ENCODE measurements at regions not wholly inside any gene's neighbourhood (a gene's known extent, or its start where the extent isn't known, plus 50 kb on each side); places are given as distances from the start of the nearest gene placed in this dataset.

- no peak for DNase-seq (ENCODE audit: low spot score)
Measured at GRCh38 chr20:10935658-10936402, 262.0 kb upstream of the JAG1 start.

GRCh38 chr20:10936786-10937185, 263.0 kb upstream of the JAG1 start:
- intact Hi-C loops (cut with DNase I), result no loop called here
- DNase-seq (ENCODE audit: low spot score), result no peak

More at GRCh38 chr20:10935658-10936402, 262.0 kb upstream of the JAG1 start:
- intact Hi-C loops (cut with DNase I), result no loop called here

DNA sequence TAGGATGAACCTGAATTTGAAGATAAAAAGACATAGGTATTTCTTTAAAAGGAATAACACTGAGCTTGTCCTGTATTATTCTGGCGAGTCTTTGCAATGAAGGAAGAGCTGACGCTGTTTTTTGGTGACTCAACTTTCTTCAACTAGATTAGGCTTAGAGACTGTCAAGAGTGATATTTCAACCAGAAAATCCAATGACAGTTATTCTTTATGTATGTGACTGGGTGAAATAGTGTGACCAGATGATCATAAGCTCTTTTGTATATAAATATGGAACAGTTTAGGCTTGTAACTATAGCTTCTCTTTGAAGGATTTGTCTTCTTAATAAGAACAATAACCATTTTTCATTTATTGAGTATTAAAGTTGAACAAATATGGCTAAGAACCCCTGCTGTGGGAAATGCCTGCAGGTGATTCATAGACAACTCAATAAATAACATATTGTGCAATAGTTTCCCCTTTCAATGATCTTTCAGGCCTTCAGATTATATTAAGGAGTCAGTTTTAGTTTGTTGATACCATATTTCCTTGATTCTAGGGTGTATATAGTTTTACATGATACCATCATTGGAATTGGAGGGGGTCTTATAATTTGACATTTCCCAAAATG, 265.6 kb upstream of the JAG1 start:
- no peak for DNase-seq (ENCODE audit: low spot score)
- intact Hi-C loops (cut with DNase I), result no loop called here

GRCh38 chr20:10940941-10941340, 267.1 kb upstream of the JAG1 start:
- intact Hi-C loops (cut with DNase I), result no loop called here

GRCh38 chr20:10943686-10944265, 270.0 kb upstream of the JAG1 start:
- intact Hi-C loops (cut with DNase I), result no loop called here
- DNase-seq (ENCODE audit: low spot score), result no peak

More at GRCh38 chr20:10940941-10941340, 267.1 kb upstream of the JAG1 start:
- DNase-seq (ENCODE audit: low spot score), result no peak

GRCh38 chr20:10946124-10946880, 272.5 kb upstream of the JAG1 start:
- no peak for DNase-seq (ENCODE audit: low spot score)
- intact Hi-C loops (cut with DNase I), result no loop called here

- no peak for DNase-seq (ENCODE audit: low spot score)
- intact Hi-C loops (cut with DNase I), result no loop called here
Measured at GRCh38 chr20:10947726-10948125, 273.9 kb upstream of the JAG1 start.

GRCh38 chr20:10949930-10950783, 276.4 kb upstream of the JAG1 start:
- DNase-seq (ENCODE audit: low spot score), result no peak
- intact Hi-C loops (cut with DNase I), result no loop called here

- DNase-seq (ENCODE audit: low spot score), result no peak
Measured at GRCh38 chr20:10951216-10951615, 277.4 kb upstream of the JAG1 start.

GRCh38 chr20:10951904-10952303, 278.1 kb upstream of the JAG1 start:
- no peak for DNase-seq (ENCODE audit: low spot score)
- intact Hi-C loops (cut with DNase I), result no loop called here

More at GRCh38 chr20:10951216-10951615, 277.4 kb upstream of the JAG1 start:
- intact Hi-C loops (cut with DNase I), result no loop called here

DNA sequence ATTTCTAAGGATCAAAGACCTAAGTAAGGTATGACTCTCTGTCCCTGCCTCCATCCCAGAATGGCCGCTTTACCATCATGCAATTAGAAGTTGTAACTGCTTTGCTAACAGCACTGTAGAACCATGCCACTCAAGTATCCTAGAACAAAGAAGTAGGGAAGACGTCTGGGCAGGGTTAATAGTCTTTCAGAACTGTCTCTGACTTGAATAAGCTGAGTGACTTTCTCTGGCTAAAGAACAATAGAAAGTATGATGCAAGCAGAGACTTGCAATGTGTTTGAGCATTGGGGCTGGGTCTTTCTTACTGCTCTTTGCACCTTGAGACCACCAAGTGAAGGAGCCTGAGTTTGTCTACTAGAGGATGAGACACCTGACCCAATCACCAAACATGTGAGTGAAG, 279.6 kb upstream of the JAG1 start:
- intact Hi-C loops (cut with DNase I), result no loop called here
- no peak for DNase-seq (ENCODE audit: low spot score)

DNA sequence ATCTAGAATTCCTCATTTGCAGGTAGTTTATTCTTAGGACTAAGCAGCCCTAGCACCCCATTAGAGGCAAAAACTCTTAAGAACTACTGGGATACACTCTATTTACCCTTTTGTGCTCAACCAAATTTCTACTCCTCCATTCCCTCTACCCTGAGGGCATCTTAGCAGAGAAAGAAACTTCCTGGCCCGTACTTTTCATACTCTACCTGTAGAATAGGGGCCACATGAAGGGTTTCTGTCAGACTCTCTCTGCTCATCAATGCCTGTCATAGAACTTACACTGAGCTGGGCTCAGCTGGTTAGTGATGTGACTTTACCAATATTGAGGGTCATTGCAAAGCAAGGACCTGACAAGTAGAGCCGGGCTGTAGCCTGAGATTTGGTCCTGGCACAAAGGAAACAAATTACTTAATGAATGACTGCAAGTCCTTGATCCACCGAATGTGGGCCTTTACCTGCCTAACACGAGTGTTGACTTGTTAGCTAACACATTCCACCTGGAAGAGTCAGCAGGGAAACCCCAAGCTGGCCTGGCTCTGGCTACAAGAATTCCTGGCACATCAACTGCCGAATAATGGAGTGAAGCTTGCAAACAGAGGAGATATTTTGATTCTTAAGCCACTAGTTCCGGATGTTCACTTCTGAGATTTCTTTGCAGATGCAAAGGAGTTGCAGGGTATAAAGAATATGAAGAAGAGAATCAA, 280.5 kb upstream of the JAG1 start:
- intact Hi-C loops (cut with DNase I), result no loop called here
- DNase-seq (ENCODE audit: low spot score), result no peak

GRCh38 chr20:10954908-10955580, 281.2 kb upstream of the JAG1 start:
- intact Hi-C loops (cut with DNase I), result no loop called here
- DNase-seq (ENCODE audit: low spot score), result no peak

- intact Hi-C loops (cut with DNase I), result no loop called here
- no peak for DNase-seq (ENCODE audit: low spot score)
Measured at GRCh38 chr20:10958279-10958678, 284.5 kb upstream of the JAG1 start.

GRCh38 chr20:10960416-10960815, 286.6 kb upstream of the JAG1 start:
- DNase-seq (ENCODE audit: low spot score), result no peak
- intact Hi-C loops (cut with DNase I), result no loop called here

DNA sequence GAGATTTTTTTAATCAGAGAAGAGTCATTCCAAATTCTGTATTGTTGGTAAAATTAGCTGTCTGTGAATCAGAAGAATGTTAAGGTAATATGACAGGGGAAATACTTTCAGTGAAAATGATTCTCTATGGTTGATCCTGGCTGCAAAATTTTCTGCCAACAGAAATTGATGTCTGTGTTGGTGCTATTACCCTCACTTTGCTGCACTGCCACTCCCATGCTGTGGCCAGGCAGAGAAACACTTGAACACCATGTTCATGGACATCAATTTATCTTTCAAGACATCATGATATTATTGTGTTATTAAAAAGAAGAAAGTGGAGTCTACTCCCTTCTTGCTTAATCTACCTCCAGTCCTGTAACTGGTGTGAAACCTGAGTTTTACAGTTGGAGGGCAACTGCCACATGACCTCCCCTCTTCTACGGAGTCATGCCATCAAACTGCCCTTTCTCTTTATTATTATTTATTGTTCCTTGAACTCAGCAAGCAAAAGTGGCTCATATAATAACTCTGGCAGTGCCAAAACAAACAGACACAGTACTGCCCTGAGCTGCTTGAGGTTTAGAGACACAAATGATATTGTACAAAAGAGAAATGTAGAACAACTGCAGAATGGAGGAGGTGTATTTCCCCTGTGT, 288.0 kb upstream of the JAG1 start:
- intact Hi-C loops (cut with DNase I), result no loop called here
- DNase-seq (ENCODE audit: low spot score), result no peak

DNA sequence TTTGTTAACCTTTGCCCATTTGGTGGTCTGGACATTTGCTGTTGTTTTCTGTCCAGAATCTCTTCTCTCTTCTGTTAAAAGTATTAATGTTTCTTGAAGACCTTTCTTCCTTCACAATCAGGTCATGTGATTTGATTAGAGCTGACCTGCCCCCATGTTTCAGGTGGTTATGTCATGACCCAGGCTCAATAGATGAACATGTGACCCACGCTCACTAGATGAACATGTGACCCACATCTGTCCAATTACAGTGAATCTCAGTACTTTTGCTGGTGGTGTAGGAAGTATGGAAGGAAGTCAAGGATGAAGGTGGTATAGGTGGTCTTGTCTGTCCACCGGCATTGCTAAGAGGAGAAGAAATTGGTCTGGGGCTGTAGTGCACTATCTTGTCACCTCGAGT, 289.1 kb upstream of the JAG1 start:
- no peak for DNase-seq (ENCODE audit: low spot score)
- intact Hi-C loops (cut with DNase I), result no loop called here
